ENCODE measurements at regions not wholly inside any gene's neighbourhood (a gene's known extent, or its start where the extent isn't known, plus 50 kb on each side); places are given as distances from the start of the nearest gene placed in this dataset.

DNA sequence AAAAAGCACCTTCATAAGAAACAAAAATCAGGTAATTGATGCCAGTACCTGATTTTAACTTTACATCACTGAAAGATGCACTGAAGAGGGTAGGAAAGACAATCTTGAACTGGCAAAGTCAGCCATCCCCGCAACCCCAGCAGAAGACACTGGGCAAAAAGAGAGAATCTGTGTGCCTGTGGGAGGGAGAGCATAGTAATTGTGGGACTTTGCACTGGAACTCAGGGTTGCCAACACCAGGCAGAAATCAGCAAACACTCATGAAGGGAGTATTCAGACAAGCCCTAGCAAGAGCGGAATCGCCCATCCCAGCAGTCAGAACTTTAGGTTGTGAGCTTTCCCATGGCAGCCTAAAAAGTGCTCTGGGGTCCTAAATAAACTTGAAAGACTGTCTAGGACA lies 344.6 kb upstream of the GJE1 start:
- no peak for TF ChIP-seq POLR2A (IDR thresholded peaks at IDR 0.05)
- TF ChIP-seq, protein P1, sequence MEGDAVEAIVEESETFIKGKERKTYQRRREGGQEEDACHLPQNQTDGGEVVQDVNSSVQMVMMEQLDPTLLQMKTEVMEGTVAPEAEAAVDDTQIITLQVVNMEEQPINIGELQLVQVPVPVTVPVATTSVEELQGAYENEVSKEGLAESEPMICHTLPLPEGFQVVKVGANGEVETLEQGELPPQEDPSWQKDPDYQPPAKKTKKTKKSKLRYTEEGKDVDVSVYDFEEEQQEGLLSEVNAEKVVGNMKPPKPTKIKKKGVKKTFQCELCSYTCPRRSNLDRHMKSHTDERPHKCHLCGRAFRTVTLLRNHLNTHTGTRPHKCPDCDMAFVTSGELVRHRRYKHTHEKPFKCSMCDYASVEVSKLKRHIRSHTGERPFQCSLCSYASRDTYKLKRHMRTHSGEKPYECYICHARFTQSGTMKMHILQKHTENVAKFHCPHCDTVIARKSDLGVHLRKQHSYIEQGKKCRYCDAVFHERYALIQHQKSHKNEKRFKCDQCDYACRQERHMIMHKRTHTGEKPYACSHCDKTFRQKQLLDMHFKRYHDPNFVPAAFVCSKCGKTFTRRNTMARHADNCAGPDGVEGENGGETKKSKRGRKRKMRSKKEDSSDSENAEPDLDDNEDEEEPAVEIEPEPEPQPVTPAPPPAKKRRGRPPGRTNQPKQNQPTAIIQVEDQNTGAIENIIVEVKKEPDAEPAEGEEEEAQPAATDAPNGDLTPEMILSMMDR (IDR thresholded peaks at IDR 0.05): no peak
